OCI-LY3 (cell line): ENCODE measurements at regions not wholly inside any gene's neighbourhood (a gene's known extent, or its start where the extent isn't known, plus 50 kb on each side); places are given as distances from the start of the nearest gene placed in this dataset.

Experiments used
- EZH2phosphoT487 ChIP-seq: fragments of 200-600 bp; shearing (Covaris generic); IDR thresholded peaks from 2 replicates; pipeline ENCODE4 v1.6.1; 2018; ENCODE audit warnings: antibody characterized with exemption, mixed run types, low read depth
- TF ChIP-seq, protein P1 (sequence below): fragments of 200-600, 300-600 bp; sonication (generic); IDR thresholded peaks from 2 replicates; pipeline ENCODE4 v1.5.1; 2014; ENCODE audit warnings: antibody characterized with exemption, low read length, low read depth

DNA sequence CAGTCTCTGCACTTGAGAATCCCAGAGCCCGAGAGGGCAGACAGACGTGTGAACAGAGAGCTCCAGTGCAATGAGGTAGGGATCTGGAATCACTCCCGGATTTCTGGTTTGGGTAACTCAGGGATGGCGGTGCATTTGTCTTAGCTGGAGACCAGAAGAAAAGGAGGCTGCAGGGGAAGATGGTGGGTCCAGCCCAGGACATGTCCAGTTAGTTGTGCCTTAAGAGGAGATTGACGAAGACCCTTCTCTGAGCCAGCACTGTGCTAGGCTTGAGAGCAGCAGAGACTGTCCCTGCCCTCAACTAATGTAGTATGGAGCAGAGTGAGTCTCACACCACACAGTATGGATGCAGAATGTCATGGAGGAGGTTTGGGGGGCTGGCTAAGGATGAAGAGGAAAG is 150.6 kb upstream of the COPS8 start:
- TF ChIP-seq, protein P1, sequence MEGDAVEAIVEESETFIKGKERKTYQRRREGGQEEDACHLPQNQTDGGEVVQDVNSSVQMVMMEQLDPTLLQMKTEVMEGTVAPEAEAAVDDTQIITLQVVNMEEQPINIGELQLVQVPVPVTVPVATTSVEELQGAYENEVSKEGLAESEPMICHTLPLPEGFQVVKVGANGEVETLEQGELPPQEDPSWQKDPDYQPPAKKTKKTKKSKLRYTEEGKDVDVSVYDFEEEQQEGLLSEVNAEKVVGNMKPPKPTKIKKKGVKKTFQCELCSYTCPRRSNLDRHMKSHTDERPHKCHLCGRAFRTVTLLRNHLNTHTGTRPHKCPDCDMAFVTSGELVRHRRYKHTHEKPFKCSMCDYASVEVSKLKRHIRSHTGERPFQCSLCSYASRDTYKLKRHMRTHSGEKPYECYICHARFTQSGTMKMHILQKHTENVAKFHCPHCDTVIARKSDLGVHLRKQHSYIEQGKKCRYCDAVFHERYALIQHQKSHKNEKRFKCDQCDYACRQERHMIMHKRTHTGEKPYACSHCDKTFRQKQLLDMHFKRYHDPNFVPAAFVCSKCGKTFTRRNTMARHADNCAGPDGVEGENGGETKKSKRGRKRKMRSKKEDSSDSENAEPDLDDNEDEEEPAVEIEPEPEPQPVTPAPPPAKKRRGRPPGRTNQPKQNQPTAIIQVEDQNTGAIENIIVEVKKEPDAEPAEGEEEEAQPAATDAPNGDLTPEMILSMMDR, result no peak
- no peak for TF ChIP-seq EZH2phosphoT487
